Left lung (tissue), 4 donors: ENCODE measurements at regions not wholly inside any gene's neighbourhood (a gene's known extent, or its start where the extent isn't known, plus 50 kb on each side); places are given as distances from the start of the nearest gene placed in this dataset.

Experiments used
- ATAC-seq: fragments of 200-7000 bp; cut with Tn5 transposase; one replicate; pipeline ENCODE4 v1.9.1; 2020; ENCODE audit warnings: moderate library complexity
- DNase-seq, 4 donors: peaks; one replicate each; pipeline ENCODE4 v3.0.0-alpha.2; 2013 to 2020
- H3K27ac ChIP-seq, 2 donors: fragments of 200-600 bp; sonication (generic) in 1 of 2; one replicate each; pipeline versions ENCODE4 v1.5.0 to v1.8.0; 2020 to 2021
- H3K27me3 ChIP-seq, 2 donors: fragments of 200-600 bp; sonication (generic) in 1 of 2; one replicate each; pipeline versions ENCODE4 v1.5.0 to v1.8.0; 2020 to 2021
- H3K36me3 ChIP-seq, 2 donors: fragments of 200-600 bp; sonication (generic) in 1 of 2; one replicate each; pipeline versions ENCODE4 v1.5.0 to v1.8.0; 2020 to 2021
- H3K4me1 ChIP-seq, 2 donors: fragments of 200-600 bp; one replicate each; pipeline ENCODE4 v1.8.0; 2021
- H3K4me3 ChIP-seq, 2 donors: fragments of 200-600 bp; sonication (generic) in 1 of 2; one replicate each; pipeline versions ENCODE4 v1.5.0 to v1.8.0; 2020 to 2021; ENCODE audit warnings: mild to moderate bottlenecking in 1 of 2
- H3K9me3 ChIP-seq, 2 donors: fragments of 200-600 bp; sonication (generic) in 1 of 2; one replicate each; pipeline versions ENCODE4 v1.5.0 to v1.8.0; 2020 to 2021
- CTCF ChIP-seq, 2 donors: fragments of 200-600 bp; sonication (generic) in 1 of 2; IDR thresholded peaks; one replicate each; pipeline versions ENCODE4 v1.5.0 to v1.8.0; 2021; ENCODE audit warnings: antibody characterized with exemption in 2 of 2
- intact Hi-C, 2 donors: fragments of 100-400 bp; cut with DNase I; formaldehyde crosslinking; loops; one replicate each; pipeline versions ENCODE4 v1.11.2 to v1.14.2; 2022
- donor health status: DM: no; HTN: yes; CAD: no.
- donor health status: DM: no; HTN: no; CAD: no.

GRCh38 chr6:871503-871902 lies 178.6 kb upstream of the EXOC2 start:
- H3K27me3 ChIP-seq: peaks cover 0 to 4% of the 10 kb centered on the region in 2 donors
- H3K9me3 ChIP-seq: no peaks in the 10 kb centered on the region
- DNase-seq: no peak
- ATAC-seq: no peak
- no peak for TF ChIP-seq CTCF (IDR thresholded peaks at IDR 0.05)
- intact Hi-C loops: no loop called here
- no peak overlapping the region for H3K27ac ChIP-seq
- no peaks in the 10 kb centered on the region for H3K4me1 ChIP-seq
- no peaks in the 10 kb centered on the region for H3K36me3 ChIP-seq
- H3K4me3 ChIP-seq: no peak overlapping the region

- ATAC-seq (no peak), DNase-seq (no peak)
- Histone ChIP-seq H3K4me3 (no peak overlapping the region), H3K9me3 (no peaks in the 10 kb centered on the region), H3K4me1 (no peaks in the 10 kb centered on the region), H3K36me3 (no peaks in the 10 kb centered on the region), H3K27ac (no peak overlapping the region), H3K27me3 (peaks cover 0 to 4% of the 10 kb centered on the region in 2 donors)
- intact Hi-C loops: no loop called here
- no peak for TF ChIP-seq CTCF (IDR thresholded peaks at IDR 0.05)
These were observed 177.2 kb upstream of the EXOC2 start for GRCh38 chr6:870096-870495.

- ATAC-seq (no peak), DNase-seq (no peak)
- no peak for TF ChIP-seq CTCF (IDR thresholded peaks at IDR 0.05)
- intact Hi-C loops: no loop called here
- Histone ChIP-seq H3K27ac (no peak overlapping the region), H3K4me3 (no peak overlapping the region), H3K9me3 (no peaks in the 10 kb centered on the region), H3K27me3 (peaks cover 0 to 8% of the 10 kb centered on the region in 2 donors), H3K4me1 (no peaks in the 10 kb centered on the region), H3K36me3 (no peaks in the 10 kb centered on the region)
These were observed 175.3 kb upstream of the EXOC2 start for GRCh38 chr6:868201-868600.

GRCh38 chr6:867378-867777 lies 174.4 kb upstream of the EXOC2 start:
- intact Hi-C loops: no loop called here
- DNase-seq: no peak
- H3K27ac ChIP-seq: no peak overlapping the region
- no peak overlapping the region for H3K4me3 ChIP-seq
- ATAC-seq: no peak
- no peaks in the 10 kb centered on the region for H3K36me3 ChIP-seq
- TF ChIP-seq CTCF (IDR thresholded peaks at IDR 0.05): no peak
- no peaks in the 10 kb centered on the region for H3K4me1 ChIP-seq
- no peaks in the 10 kb centered on the region for H3K9me3 ChIP-seq
- H3K27me3 ChIP-seq: peaks cover 0 to 8% of the 10 kb centered on the region in 2 donors

GRCh38 chr6:866316-866715 lies 173.4 kb upstream of the EXOC2 start:
- TF ChIP-seq CTCF (IDR thresholded peaks at IDR 0.05): no peak
- peaks cover 0 to 14% of the 10 kb centered on the region in 2 donors for H3K27me3 ChIP-seq
- H3K27ac ChIP-seq: no peak overlapping the region
- no peak for DNase-seq
- intact Hi-C loops: no loop called here
- no peaks in the 10 kb centered on the region for H3K9me3 ChIP-seq
- H3K4me3 ChIP-seq: no peak overlapping the region
- no peaks in the 10 kb centered on the region for H3K4me1 ChIP-seq
- no peaks in the 10 kb centered on the region for H3K36me3 ChIP-seq
- no peak for ATAC-seq
